ENCODE measurements at regions not wholly inside any gene's neighbourhood (a gene's known extent, or its start where the extent isn't known, plus 50 kb on each side); places are given as distances from the start of the nearest gene placed in this dataset.

DNA sequence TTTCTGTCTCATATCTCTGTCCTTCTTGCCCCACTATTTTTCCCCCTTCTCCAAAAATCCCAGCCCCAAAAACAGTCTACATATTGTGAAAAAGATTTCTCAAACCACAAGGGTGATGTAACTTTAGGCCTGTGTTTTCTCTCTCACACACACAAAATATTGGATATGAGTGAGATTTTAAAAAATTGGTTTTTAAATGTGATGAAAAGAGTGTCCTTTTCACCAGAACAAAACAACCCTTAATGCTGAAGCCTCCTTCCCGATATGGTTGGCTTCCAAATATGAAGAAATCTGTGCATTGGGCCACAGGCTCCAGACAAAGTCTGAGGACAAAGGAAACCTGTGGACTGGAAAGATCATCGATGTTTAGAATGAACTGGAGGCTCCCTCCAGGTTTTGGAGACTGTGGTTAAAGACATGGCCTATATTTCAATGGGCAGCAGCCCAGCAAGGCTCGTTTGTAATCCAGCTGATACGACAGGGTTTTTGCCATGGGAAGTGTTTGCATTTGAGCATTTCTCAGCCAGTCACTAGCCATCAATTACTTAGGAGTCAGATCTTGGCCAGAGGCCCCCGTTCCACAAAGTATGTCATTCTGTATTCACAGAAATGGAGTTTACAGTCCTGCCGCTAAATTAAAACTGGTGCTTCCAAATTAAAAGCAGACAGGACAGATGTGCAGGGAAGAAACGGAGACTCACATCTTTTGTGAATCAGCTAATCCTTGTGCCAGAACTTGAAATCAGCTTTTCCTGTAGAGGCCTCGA lies 546.3 kb downstream of the EBF1 start:
- DNase-seq (ENCODE audit: low spot score) = no peak

DNA sequence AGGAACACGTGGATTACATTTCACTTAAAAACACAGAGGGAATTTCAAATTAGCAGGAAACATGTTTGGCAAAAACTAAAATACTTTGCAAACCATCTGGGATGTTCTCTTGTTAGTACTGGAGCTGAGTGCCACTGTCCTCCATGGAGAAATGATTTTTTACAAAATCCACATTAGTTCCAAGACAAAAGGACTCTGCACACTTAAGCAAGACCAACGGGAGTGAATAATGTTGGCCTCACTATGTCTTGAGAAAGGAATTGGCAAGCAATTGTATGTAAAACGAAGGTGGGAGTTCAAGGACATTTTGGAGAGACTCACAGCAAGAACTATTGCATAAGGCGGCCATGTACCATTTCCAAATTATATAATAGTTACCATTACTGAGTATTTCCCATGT lies 547.5 kb downstream of the EBF1 start:
- DNase-seq (ENCODE audit: low spot score) = no peak

DNA sequence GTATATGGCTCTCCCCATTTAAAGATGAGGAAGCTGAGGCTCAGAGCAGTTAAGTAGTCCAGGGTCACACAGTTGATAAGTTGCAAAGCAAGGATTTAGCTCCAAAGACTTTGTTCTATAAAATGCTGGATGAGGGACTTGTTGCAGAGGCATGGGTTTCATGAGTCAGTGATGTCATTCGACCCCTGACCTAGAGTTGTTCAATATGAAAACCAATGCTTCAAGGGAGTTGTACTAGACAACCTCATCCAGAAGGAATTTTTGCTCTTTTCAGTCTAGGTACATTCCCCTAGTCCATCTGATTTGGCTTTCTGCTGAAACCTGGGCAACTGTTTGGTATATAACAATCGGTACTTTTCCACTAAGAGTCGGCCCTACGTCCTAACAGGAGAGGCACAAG lies 550.4 kb downstream of the EBF1 start:
- no peak for DNase-seq (ENCODE audit: low spot score)

GRCh38 chr5:158546748-158547147 lies 553.0 kb downstream of the EBF1 start:
- no peak for DNase-seq (ENCODE audit: low spot score)

GRCh38 chr5:158545949-158546530 lies 553.7 kb downstream of the EBF1 start:
- no peak for DNase-seq (ENCODE audit: low spot score)

GRCh38 chr5:158544388-158545339 lies 555.1 kb downstream of the EBF1 start:
- DNase-seq (ENCODE audit: low spot score) = no peak

DNA sequence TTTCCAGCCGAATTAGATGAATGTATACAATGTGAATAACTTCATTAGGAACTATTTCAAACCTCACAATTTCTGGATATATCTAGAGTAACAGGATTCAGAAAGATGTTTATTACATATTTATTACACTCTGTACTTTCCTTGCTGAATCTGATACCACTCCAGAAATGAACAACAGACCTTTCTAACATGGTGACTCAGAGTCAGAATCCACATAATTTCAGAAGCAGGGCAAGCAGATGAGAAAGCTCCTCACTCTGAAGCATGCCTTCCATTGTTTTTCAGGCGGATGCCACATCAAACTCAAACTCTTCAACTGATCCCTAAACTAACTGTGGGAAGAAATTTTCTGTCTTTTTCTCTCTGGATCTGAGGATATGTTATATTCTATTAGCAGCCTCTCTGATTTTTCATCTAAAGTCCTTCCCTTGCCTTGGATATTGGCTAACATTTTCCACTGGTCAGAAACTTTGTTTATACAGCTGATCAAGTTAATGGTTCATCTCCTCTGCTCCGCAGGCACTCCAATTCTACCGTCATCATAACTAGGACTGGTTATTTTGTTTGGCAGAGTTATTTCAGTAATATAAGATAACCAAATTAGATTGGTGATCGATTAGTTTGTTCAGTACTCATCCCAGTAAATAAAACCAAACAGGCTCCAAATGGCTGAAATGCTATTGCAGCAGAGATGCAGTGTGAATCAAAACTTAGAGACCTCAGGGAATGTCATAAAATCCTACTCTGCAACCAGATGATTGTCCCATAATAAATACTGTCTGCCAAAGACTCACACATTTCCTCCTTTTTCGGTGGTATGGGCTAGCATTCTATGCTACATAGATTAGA lies 556.0 kb downstream of the EBF1 start:
- DNase-seq (ENCODE audit: low spot score) = no peak

DNA sequence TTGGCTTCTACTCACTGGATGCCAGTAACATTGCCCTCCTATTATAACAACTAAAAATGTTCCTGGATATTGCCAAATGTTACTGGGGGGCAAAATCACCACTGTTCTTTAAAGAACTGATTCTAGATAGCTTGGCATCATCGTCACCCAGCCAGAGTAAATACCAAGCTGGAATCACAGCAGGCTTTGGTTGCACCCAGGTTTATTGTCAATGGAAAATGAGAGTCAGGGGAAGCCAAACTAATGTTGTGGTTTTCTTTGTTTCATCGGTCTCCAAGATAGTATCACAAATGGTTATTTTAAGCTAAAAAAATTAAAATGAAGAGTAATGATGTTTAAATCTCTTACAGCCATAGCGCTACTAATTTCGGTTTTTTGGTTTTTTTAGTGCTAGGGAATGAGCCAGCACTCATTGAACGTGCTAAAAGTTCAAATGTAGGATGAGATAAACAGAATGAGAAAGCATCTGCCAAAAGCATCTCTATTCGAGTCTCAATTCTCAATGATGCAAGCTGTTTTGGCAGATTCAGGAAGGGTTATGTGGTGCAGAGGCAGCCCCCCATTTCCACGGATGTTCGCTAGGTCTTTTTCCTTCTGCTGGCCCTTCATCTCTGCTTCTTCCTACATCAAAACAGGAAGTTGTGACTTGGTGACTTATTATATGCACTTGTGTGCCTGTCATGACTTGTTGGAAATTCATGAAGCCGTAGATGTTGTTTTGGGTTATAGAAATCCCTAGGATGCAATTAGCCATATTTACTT lies 558.0 kb downstream of the EBF1 start:
- no peak for DNase-seq (ENCODE audit: low spot score)

- DNase-seq (ENCODE audit: low spot score) = no peak
Observed at GRCh38 chr5:158538506-158539074, 561.1 kb downstream of the EBF1 start.

- no peak for DNase-seq (ENCODE audit: low spot score)
Observed at GRCh38 chr5:158537366-158537765, 562.4 kb downstream of the EBF1 start.

DNA sequence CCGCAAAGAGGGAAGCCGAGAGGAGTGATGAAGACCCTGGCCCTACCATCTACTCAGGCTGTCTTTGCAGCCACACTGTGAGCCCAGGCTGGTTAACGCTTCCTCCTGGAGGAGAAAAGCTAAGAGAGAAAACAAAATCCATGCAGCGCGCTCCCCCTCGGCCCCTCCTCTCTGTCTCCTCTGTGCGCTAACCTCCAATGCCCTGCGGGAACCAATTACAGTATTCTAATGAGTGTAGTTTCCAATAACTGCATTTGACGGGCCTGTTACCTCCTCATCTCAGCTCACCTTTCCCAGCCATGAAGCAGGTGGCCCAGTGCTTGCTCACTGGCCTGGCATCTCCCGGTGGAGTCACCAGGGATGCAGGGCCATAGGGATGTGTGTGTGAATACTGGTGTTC lies 565.5 kb downstream of the EBF1 start:
- no peak for DNase-seq (ENCODE audit: low spot score)

GRCh38 chr5:158532739-158533138 lies 567.0 kb downstream of the EBF1 start:
- DNase-seq (ENCODE audit: low spot score) = no peak

- DNase-seq (ENCODE audit: low spot score) = no peak
Observed at GRCh38 chr5:158531860-158532259, 567.9 kb downstream of the EBF1 start.

GRCh38 chr5:158530115-158530514 lies 569.6 kb downstream of the EBF1 start:
- no peak for DNase-seq (ENCODE audit: low spot score)

DNA sequence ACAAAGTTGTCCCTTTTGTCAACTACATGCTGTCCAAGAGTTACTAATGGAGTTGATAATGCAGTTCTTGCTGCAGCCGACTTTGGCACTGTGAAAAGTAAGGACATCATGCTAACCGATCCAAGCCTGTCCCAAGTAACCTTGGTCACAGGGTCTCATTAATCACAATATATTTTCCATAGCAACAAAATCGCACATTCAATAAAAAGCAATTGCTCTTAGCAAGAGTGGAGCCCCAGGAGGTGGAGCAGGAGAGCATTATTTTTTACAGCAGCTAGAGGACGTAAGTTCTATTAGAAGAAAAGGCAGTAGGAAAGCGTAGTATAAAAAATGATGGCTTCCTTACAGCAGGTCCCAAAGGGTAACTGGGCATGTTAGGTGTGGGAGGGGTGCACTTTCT lies 570.3 kb downstream of the EBF1 start:
- DNase-seq (ENCODE audit: low spot score) = no peak

GRCh38 chr5:158525663-158526062 lies 574.1 kb downstream of the EBF1 start:
- no peak for DNase-seq (ENCODE audit: low spot score)

GRCh38 chr5:158524070-158524469 lies 575.6 kb downstream of the EBF1 start:
- no peak for DNase-seq (ENCODE audit: low spot score)

GRCh38 chr5:158522776-158523175 lies 576.9 kb downstream of the EBF1 start:
- no peak for DNase-seq (ENCODE audit: low spot score)

DNA sequence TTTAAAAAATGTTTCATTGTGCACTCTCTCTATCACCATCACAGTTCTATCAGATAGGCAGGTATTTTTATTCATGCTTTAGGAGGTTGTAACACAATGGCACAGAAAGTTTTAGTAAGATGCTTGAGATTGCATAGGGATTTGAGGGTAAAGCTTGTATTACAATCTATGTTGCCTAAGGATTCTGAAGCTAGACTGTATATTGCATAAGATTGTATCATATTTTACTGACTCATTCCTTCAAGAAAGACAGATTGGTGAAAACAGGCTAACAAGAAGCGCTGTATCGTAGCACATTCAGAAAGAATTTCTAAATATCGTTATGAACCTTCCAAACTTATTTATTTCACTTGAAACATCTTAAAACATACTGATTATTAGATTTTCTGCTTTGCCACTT lies 577.7 kb downstream of the EBF1 start:
- DNase-seq (ENCODE audit: low spot score) = no peak

DNA sequence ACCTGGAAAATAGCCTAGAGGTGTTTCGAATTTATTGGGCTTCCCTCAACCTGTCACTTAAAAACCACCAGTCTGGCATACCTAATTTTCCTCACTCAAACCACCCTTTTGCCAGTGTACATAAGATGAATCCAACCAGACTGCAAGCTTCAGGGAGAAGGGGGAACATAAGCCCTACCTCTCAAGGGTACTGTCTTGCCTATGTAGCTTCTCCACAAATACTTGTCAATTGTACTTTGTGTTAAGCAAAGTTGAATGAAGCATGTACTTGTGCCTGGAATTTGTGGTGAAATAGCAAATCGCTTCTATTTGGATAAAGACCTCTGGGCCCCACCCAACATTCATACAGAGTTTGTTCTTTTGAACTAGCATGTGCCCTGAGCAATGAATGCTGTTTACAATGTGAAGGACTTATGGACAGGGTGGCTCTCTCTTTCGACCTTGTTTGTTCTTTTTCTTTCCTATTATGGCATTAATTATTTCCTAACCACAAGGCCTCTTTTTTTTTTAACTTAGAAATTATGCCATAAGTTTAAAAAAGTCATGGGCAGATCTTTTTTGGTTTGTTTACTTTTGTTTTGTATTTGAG lies 580.2 kb downstream of the EBF1 start:
- no peak for DNase-seq (ENCODE audit: low spot score)
